NCI-H1436 (cell line): ENCODE measurements at regions not wholly inside any gene's neighbourhood (a gene's known extent, or its start where the extent isn't known, plus 50 kb on each side); places are given as distances from the start of the nearest gene placed in this dataset.
A peak's percentile ranks its signal among the peaks of the same experiment; 100 is the strongest.

Experiments
- DNase-seq: peaks from one replicate; lab custom pipeline; 2025; lab: John Stamatoyannopoulos, UW

- no peak for DNase-seq
Measured at GRCh38 chr13:24050292-24050711, 110.2 kb upstream of the SPATA13 start.

- DNase-seq = no peak
Measured at GRCh38 chr13:24050796-24051715, 109.5 kb upstream of the SPATA13 start.

GRCh38 chr13:24052547-24053518 lies 107.7 kb upstream of the SPATA13 start:
- DNase-seq = no peak

GRCh38 chr13:24053519-24054251 lies 106.8 kb upstream of the SPATA13 start:
- DNase-seq = peak; percentile 47

GRCh38 chr13:24056616-24057137 lies 103.8 kb upstream of the SPATA13 start:
- no peak for DNase-seq

GRCh38 chr13:24060993-24061392 lies 99.5 kb upstream of the SPATA13 start:
- DNase-seq = no peak

GRCh38 chr13:24063281-24063877 lies 97.1 kb upstream of the SPATA13 start:
- no peak for DNase-seq

- DNase-seq = no peak
Measured at GRCh38 chr13:24064371-24064770, 96.1 kb upstream of the SPATA13 start.

GRCh38 chr13:24065176-24065575 lies 95.3 kb upstream of the SPATA13 start:
- no peak for DNase-seq

- DNase-seq = no peak
Measured at GRCh38 chr13:24066405-24067295, 93.9 kb upstream of the SPATA13 start.

GRCh38 chr13:24068472-24068871 lies 92.0 kb upstream of the SPATA13 start:
- no peak for DNase-seq

- DNase-seq = no peak
Measured at GRCh38 chr13:24071016-24071415, 89.5 kb upstream of the SPATA13 start.

GRCh38 chr13:24071423-24072075 lies 89.0 kb upstream of the SPATA13 start:
- no peak for DNase-seq

- no peak for DNase-seq
Measured at GRCh38 chr13:24073657-24074056, 86.9 kb upstream of the SPATA13 start.

GRCh38 chr13:24074678-24075077 lies 85.8 kb upstream of the SPATA13 start:
- DNase-seq = no peak

- no peak for DNase-seq
Measured at GRCh38 chr13:24075137-24075975, 85.2 kb upstream of the SPATA13 start.

GRCh38 chr13:24076109-24076508 lies 84.4 kb upstream of the SPATA13 start:
- no peak for DNase-seq

- no peak for DNase-seq
Measured at GRCh38 chr13:24076636-24077035, 83.9 kb upstream of the SPATA13 start.

GRCh38 chr13:24080134-24080533 lies 80.4 kb upstream of the SPATA13 start:
- no peak for DNase-seq
